ENCODE measurements at regions not wholly inside any gene's neighbourhood (a gene's known extent, or its start where the extent isn't known, plus 50 kb on each side); places are given as distances from the start of the nearest gene placed in this dataset.
A peak's percentile ranks its signal among the peaks of the same experiment; 100 is the strongest.
"Not testable (repeated sequence)": the region's sequence is repeated elsewhere in the genome, so short reads cannot be mapped to it uniquely, and the experiment has no call there.

DNA sequence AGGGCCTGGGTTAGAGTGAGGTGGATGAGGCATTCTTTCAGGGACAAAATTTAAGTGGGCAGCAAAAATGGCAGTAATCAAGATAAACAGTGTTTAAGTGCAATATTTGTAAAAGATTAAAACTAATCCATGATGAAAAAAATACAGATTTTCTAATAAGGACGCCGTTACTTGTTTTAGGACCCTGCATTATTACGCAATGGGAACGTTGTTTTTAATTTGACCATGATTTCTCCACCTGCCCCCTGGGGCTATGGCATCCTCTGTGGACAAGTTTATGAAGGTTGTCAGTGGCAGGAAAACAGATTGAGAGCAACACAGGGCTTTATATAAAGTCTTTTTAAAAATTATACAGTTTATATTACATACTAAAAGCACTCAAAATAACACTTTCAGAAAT, 380.6 kb upstream of the PHF14 start:
- no peak for DNase-seq (ENCODE audit: low spot score)

DNA sequence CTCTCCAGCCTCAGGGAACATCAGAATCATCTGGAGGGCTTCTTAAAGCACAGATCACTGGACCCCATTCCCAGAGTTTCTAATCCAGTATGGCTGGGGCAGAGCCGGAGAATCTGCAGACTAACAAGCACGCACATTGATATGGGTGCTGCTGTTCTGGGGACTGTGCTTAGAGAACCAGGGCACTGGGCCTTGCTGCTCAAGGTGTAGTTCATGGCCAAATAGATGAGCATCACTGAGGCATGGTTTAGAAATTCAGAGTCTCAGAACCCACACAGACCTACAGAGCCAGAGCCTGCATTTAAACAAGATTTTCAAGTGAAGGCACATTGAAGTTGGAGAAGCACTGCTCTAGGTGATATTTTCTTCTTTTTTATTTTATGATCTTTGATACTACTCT, 376.8 kb upstream of the PHF14 start:
- no peak for DNase-seq (ENCODE audit: low spot score)

DNA sequence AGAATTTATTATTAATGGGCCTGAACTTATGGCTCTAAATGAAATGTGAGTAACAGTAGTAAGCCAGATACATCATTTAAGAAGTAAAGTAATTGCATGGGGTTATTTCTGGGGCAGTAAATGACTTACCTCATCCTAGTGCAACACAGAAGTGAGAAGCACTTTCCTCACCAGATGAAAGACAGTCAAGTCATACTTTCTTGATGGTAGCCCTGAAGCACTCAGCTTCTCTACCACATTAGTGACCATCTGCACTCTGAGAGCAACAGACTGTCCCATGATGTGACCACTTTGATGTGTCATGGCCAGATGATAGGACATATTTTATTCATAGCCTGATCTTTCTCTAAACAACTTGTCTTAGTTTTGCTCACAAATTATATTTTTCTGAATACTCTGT, 369.5 kb upstream of the PHF14 start:
- DNase-seq (ENCODE audit: low spot score), result no peak

DNA sequence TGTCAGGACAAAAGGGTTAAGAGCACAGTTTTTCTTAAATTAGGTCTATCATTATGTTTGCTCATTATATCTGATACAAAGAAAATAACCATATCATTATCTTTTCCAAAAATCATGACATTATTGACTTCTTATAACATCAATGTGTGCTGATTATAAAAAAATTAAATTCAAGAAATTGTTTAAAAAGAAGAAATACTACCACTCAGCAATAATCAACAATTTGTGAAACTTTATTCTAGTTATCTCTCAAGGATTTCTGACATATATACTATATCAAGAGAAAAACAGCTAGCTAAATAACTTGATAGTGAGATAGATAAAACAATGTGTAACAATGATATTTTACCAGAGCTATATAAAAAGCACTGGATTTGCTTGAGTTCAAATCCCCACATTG, 360.7 kb upstream of the PHF14 start:
- DNase-seq (ENCODE audit: low spot score), result no peak

DNA sequence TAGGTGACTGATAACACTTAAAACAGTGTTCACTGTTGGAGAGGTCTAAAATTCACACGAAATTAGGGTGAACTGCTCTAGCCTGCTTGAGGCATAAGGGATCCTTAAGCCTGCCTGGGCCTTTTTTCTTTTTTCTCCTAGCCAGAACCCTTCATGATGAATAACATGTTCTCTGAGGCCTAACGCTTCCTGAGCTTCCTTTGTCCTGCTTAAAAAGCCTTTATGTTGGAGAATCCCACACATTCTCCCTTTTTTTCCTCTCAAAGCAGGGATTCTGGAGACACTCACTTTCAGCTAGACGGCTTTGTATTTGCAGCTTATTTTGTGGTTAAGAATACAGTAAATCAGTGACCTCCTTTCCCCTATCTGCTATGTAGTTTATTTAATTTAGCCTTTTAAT, 354.7 kb upstream of the PHF14 start:
- DNase-seq (ENCODE audit: low spot score), result no peak

DNA sequence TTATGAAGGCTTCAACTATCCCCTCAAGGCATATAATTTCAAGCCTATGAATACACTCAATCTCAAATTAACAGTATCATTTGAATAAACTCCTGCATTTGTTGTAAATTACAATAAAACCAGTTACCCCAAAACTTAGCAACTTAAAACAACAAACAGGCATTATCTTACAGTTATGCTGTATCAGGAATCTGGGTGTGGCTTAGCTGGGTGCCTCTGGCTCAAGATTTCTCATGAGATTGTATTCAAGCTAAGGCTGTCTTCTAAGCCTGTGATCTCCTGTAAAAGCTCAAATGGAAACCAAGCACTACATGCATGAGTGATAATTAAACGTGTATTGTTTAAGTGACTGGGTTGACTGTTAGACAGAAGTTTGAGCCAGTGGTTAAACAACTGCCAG, 341.0 kb upstream of the PHF14 start:
- DNase-seq (ENCODE audit: low spot score), result no peak

DNA sequence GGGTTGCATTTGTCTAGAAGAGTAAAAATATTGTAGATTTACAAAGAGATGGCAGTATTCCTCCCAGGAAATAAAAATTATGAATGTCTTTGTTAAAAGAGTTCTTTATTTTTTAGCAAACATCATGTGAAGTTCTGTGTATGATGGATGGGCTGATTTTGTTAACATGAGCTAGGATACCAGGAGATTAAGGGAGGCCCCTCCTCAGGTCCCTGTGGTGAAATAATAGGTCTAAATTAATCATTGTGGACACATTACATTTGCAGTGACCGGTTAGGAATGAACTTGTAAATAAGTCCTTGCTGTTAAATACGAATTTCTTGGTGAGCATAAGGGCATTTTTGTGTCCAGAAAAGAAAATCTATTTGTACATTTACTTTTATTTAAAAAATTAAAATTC, 339.4 kb upstream of the PHF14 start:
- DNase-seq (ENCODE audit: low spot score), result no peak

DNA sequence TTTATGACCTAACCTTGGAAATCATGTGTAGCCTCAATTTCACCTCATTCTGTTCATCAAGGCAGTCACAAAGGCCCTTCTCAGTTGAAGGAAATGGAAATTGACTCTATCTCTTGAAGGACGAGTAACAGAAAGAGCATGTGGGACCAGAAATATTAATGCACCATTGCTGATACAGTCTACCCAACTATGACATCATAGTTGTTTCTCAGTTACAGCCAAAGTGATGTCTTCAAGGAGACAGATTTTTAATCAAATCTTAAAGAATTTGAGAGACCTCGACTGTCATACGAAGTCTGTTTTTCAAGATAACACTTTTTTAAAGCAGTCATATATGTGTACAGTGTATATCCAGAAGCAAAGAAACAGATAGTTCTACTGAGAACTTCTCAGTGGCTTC, 335.7 kb upstream of the PHF14 start:
- no peak for DNase-seq (ENCODE audit: low spot score)

DNA sequence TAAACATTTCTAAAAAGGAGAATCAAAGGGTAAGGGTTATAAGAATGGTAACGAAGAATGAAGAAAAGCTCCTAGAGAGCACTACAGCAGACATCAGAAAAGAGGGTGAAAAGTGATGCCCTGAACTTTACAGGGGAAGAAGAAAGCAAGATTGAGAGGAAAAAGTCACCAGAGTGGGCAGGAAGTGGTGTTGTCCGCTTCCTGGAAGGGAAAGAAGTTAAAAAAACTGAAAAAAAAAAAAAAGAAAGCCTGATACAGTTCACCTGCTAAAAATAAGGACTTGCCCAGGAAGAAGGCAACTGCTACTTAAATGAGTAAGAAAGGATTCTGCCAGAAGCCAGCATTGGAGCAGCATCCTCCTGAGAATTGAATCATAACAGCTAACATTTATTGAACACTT, 330.1 kb upstream of the PHF14 start:
- DNase-seq (ENCODE audit: low spot score), result no peak

DNA sequence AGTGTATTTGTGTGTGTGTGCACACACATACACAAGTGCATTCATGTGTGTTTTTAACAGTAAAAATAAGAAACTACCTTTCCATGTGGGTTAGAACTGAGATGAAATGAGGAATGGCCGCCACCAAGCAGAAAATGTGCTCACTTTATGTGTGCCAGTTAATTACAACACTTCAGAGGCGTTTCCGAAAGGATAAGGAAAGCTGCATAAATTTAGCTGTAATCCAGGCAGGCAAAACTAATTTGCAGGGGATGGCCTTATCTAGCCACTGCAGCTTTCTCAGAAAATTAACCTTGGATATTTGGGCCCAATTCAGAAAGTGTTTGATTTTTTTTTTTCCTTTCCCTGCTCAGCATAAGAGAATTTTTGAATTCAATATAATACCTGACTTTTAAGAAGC, 328.8 kb upstream of the PHF14 start:
- DNase-seq (ENCODE audit: low spot score), result no peak

DNA sequence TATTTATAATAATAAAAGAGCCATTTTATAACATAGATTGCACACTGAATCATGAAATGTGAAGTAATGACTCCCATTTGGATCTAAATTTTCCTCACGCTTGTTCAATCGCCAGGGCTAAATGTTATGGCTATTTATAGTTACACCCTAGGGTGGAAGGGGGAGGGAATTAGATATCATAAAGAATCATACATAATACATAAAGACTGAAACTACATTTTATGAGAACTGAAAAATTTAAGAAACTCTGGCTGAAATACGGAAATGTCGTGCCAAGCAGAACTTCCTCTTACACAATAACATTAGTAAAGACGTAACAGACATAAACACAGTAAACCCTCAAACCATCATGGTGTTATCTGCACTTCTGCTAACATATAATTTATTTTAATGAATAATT, 327.5 kb upstream of the PHF14 start:
- no peak for DNase-seq (ENCODE audit: low spot score)

DNA sequence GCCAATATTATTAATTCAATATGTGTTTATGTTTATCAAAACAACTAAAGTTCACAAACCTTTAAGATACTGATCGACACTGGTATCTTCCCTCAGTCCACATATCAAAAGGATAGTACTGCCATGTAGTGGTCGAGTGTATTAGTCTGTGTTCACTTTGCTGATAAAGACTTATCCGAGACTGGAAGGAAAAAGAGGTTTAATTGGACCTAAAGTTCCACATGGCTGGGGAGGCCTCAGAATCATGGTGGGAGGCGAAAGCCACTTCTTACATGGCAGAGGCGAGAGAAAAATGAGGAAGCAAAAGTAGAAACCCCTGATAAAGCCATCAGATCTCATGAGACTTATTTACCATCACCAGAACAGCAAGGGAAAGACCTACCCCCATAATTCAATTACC, 325.4 kb upstream of the PHF14 start:
- no peak for DNase-seq (ENCODE audit: low spot score)

DNA sequence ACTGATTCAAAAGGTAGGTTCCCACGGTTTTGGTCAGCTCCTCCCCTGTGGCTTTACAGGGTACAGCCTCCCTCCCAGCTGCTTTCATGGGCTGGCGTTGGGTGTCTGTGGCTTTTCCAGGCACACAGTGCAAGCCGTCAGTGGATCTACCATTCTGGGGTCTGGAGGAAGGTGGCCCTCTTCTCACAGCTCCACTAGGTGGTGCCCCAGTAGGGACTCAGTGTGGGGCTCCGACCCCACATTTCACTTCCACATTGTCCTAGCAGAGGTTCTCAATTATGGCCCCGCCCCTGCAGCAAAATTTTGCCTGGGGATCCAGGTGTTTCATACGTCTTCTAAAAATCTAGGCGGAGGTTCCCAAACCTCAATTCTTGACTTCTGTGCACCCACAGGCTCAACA, 324.6 kb upstream of the PHF14 start:
- not testable (repeated sequence) for DNase-seq (ENCODE audit: low spot score)

DNA sequence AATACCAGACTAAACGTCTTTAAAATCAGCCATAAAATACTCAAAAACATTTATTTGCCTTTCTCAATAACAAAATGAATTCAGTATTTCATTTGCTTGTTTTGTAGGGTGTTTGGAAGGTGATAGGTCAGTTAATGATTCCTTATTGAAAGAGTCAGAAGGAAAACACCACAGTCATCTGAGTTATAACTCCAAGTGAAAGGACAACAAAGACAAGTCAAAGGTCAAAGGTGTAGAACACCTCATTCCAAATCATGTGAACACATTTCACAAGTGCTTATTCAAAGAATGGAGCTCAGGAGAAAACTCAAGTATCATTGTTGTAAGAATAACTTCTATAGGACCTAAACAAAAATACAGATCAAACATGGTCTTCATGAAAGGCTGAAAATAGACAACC, 318.6 kb upstream of the PHF14 start:
- no peak for DNase-seq (ENCODE audit: low spot score)

DNA sequence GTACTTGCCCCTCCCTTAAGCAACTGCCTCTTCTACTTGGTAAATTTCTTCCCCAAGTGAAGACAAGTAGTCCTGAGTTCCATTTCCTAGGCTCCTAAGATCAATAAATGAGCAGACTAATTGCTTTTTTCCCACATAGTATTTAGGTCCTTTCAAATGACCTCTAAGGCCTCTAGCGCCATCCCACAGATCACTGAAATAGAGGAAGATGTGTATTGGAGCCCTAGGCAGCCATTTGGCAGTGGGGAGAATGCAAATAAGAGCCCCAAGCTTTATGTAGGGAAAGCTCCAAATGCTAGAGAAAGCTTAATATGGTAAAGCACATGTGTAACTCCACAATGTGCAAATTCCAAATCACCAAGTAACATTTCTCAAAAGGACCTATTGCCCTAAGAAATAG, 316.5 kb upstream of the PHF14 start:
- DNase-seq (ENCODE audit: low spot score), result no peak

DNA sequence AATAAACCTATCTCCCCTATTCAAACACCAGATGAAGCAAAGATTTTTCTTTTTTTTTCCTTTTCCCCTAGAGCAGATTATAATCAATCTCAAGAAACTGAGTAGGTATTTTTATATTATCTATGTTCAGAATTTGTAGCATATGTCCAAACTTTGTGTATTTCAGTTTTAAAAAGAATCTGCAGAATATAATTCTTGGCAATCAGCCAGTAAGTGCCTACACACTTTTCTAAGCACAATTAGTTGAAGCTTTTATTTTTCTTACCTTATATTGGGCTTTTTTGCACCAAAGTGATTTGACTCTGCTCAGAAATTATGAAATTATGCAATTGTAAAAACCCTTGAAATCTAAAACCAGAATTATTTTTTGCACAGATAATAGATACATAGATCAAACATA, 315.8 kb upstream of the PHF14 start:
- DNase-seq (ENCODE audit: low spot score), result no peak

DNA sequence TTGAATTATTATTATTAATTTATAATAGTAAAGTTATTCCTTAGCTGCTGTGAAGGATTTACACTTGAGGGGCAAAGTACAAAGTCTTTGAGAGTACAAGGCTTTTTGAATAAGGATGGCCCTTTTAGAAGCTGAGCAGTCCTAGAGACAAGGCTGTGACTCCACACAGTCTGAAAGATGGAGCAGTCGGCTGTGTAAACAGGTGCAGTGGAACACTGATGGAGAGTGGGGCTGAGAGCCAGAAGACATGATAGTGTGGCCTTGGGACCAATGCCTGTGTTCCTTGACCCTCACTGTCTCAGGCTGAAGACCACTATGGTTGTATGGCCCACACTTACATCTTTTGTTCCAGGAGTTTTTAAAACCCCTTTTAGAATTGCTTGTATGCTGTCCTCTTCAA, 311.2 kb upstream of the PHF14 start:
- no peak for DNase-seq (ENCODE audit: low spot score)

DNA sequence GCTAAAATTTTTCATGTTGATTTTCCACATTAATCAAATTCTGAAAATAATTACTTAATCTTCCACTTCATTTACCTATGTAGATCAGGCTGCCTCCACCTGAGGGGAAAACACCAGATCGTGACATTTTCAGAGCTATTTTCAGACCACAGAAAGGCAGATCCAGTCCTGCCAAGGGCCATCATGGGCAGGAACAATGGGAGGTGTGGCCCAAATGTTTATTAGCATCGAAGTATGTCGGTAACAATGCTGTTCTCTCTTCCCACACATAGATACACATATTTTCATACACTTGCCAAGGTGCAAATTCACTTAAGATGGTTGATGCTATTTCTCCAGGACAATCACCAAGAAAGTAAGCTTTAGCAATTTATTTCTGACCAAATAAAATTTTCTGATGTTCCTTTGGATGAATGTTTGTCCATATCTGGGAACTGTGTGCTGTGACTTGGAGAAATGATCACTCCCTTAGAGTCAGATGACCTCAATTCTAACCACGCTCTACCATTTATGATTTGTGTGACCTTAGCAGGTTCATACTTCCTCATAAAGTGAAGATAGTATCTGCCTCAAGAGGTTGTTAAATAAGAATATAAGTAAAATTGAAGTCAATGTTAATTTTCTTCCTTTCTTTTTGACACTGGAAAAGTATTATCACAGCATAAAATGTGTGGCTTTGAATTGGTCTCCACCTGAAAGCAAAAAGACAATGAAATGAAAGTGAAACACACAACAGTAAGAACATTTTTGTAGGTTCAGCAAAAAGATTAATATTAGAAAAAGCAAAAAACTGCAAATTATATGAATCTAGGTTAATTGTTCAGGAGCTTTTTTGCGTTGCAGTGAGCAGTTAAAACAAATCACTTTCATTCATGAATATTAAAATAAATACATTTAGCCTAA, 310.4 kb upstream of the PHF14 start:
- no peak for DNase-seq (ENCODE audit: low spot score)

DNA sequence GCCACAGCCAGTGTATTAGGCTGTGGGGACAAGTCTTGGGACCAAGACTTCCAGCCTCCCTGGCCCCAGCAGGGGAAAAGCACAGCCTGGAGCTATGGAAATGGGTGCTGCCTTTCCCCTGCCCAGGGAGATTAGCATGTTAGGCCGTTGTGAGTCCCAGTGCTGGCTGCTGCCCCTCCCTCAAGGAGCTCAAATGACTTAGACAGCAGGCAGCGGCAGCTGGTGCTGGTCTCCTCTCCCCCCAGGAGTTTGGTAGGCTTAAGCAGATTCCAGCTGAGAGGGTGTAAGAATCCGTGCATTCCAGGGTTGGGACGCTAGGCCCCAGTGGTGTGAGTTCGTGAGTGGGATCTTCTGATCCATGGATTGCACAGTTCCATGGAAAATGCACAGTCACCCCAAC, 301.5 kb upstream of the PHF14 start:
- DNase-seq (ENCODE audit: low spot score), result no peak

DNA sequence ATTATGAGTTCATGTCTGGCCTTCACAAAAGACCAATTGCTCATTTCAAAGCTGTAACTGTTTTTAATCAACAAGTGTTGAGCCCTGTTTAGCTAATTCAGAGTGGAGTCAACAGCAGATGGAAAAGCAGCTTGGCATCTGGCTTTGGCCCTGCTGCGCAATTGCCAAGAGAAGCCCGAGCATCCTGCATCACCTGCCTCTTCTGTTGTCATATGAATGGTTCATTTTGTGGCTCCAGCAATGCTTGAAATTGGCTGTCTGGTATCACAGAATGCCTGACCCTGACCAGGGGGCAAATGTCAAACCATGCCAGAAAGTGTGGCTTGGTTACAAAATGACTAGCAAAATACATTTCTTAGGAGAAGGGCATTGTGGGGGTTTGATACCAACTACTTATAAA, 296.5 kb upstream of the PHF14 start:
- DNase-seq (ENCODE audit: low spot score), result peak; percentile 28

DNA sequence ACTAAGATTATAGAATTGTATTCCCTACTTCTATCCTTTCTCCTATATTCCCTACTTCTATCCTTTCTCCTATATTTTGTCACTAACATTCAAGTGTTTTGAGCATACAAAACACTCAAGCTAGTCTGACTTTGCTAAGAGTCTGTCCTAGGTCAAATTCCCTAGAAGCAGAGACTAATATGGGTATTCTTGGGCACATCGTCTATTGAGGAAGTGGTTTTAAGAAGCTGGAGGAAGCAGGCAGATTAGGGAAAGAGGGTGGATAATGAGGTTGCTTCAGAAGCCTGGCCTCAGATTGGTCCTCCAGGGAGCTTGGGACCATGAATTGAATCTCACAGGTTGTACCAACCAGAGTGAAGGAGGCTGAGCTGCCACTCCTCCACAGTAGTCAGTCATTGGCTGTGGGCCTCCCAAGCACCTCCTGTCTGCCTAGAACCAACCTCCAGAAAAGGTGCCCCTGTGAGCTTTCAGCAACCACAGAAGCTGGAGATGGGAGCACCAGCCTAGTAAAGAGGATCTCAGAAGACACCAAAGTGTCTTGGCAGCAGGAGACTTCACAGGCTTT, 295.9 kb upstream of the PHF14 start:
- no peak for DNase-seq (ENCODE audit: low spot score)

DNA sequence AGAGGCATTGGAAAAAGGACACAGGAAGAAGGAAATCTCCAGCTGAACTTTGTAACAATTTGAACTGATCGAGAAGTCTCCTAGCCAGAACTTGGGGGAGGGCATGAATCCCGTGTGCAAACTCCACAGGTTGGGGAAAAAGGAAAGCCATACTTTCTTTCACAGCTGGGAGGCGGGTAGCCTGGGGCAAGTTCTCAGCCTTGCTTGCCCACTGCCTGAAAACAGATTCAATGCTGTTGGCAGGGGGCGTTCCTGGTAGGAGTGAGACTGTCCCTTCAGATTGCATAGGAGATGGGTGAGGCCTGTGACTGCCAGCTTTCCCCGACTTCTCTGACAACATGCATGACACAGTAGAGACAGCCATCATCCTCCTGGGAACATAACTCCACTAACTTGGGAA, 289.1 kb upstream of the PHF14 start:
- DNase-seq (ENCODE audit: low spot score), result no peak

DNA sequence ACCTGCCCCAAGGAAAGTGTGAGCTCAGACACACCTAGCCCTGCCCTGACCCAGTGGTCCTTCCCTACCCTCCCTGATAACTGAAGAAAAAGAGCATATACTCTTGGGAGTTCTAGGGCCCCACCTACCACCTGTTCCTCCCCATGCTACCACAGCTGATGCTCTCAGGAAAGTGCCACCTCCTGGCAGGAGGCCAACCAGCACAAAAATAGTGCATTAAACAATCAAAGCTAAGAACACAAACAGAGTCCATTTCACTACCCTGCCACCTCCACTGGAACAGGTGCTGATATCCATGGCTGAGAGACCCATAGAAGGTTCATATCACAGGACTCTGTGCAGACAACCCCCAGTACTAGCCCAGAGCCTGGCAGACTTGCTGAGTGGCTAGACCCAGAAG, 288.6 kb upstream of the PHF14 start:
- DNase-seq (ENCODE audit: low spot score), result no peak

DNA sequence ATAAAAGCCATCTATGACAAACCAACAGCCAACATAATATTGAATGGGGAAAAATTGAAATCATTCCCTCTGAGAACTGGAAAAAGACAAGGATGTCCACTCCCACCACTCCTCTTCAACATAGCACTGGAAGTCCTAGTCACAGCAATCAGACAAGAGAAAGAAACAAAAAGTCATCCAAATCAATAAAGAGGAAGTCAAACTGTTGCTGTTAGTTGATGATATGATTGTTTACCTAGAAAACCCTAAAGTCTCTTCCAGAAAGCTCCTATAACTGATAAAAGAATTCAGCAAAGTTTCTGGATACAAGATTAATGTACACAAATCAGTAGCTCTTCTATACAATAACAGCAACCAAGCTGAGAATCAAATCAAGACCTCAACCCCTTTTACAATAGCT, 285.1 kb upstream of the PHF14 start:
- DNase-seq (ENCODE audit: low spot score), result no peak
